HG02798 (cell line): ENCODE measurements at regions not wholly inside any gene's neighbourhood (a gene's known extent, or its start where the extent isn't known, plus 50 kb on each side); places are given as distances from the start of the nearest gene placed in this dataset.

ENCODE experiments used
- ATAC-seq: cut with Tn5 transposase; IDR thresholded peaks from one replicate; pipeline ENCODE4 v1.9.1; 2021; ENCODE audit warnings: mild to moderate bottlenecking; ENCODE audit not compliant: unreplicated experiment, poor library complexity

- ATAC-seq = no peak
These were observed 138.9 kb upstream of the MYCN start for GRCh38 chr2:15801439-15801838.

GRCh38 chr2:15801904-15802303 is 138.4 kb upstream of the MYCN start:
- no peak for ATAC-seq

GRCh38 chr2:15802657-15803542 is 137.4 kb upstream of the MYCN start:
- ATAC-seq = no peak

GRCh38 chr2:15803543-15804245 is 136.7 kb upstream of the MYCN start:
- ATAC-seq = no peak

- no peak for ATAC-seq
These were observed 136.1 kb upstream of the MYCN start for GRCh38 chr2:15804246-15804619.

GRCh38 chr2:15804691-15805090 is 135.7 kb upstream of the MYCN start:
- no peak for ATAC-seq

GRCh38 chr2:15805206-15805605 is 135.1 kb upstream of the MYCN start:
- no peak for ATAC-seq

- ATAC-seq = no peak
These were observed 134.6 kb upstream of the MYCN start for GRCh38 chr2:15805772-15806171.

- ATAC-seq = no peak
These were observed 133.4 kb upstream of the MYCN start for GRCh38 chr2:15806801-15807417.

- ATAC-seq = no peak
These were observed 132.7 kb upstream of the MYCN start for GRCh38 chr2:15807418-15808203.

- ATAC-seq = no peak
These were observed 132.0 kb upstream of the MYCN start for GRCh38 chr2:15808204-15808910.

GRCh38 chr2:15808944-15809343 is 131.4 kb upstream of the MYCN start:
- ATAC-seq = no peak

- ATAC-seq = no peak
These were observed 130.9 kb upstream of the MYCN start for GRCh38 chr2:15809404-15809803.

GRCh38 chr2:15810477-15811150 is 129.7 kb upstream of the MYCN start:
- ATAC-seq = no peak

GRCh38 chr2:15811367-15811766 is 129.0 kb upstream of the MYCN start:
- no peak for ATAC-seq

- no peak for ATAC-seq
These were observed 128.1 kb upstream of the MYCN start for GRCh38 chr2:15812187-15812780.

- no peak for ATAC-seq
These were observed 126.7 kb upstream of the MYCN start for GRCh38 chr2:15813481-15814266.

- no peak for ATAC-seq
These were observed 125.9 kb upstream of the MYCN start for GRCh38 chr2:15814403-15814802.
